Adipocyte (in vitro differentiated cells): ENCODE measurements at regions not wholly inside any gene's neighbourhood (a gene's known extent, or its start where the extent isn't known, plus 50 kb on each side); places are given as distances from the start of the nearest gene placed in this dataset.
"Not testable (repeated sequence)": the region's sequence is repeated elsewhere in the genome, so short reads cannot be mapped to it uniquely, and the experiment has no call there.

Experiments
- DNase-seq: peaks from one replicate; pipeline ENCODE4 v3.0.0-alpha.2; 2015; ENCODE audit warnings: low read depth
- H3K27me3 ChIP-seq: replicated peaks from 2 replicates; pipeline ENCODE4 v1.7.0; 2013; ENCODE audit warnings: mild to moderate bottlenecking, low read length, moderate library complexity; ENCODE audit not compliant: control insufficient read depth, insufficient read depth
- H3K36me3 ChIP-seq: 2 replicates; pipeline ENCODE4 v1.7.0; 2013; ENCODE audit warnings: low read length, mild to moderate bottlenecking, moderate library complexity; ENCODE audit not compliant: control insufficient read depth, insufficient read depth, severe bottlenecking
- H3K4me1 ChIP-seq: 2 replicates; pipeline ENCODE4 v1.7.0; 2013; ENCODE audit warnings: mild to moderate bottlenecking, low read length, moderate library complexity; ENCODE audit not compliant: control insufficient read depth, insufficient read depth
- H3K4me3 ChIP-seq: 2 replicates; pipeline ENCODE4 v1.7.0; 2013; ENCODE audit warnings: mild to moderate bottlenecking, low read length, moderate library complexity
- H3K9ac ChIP-seq: 2 replicates; pipeline ENCODE4 v1.7.0; 2013; ENCODE audit warnings: mild to moderate bottlenecking, low read length, moderate library complexity
- H3K9me3 ChIP-seq: 2 replicates; pipeline ENCODE4 v1.7.0; 2013; ENCODE audit warnings: mild to moderate bottlenecking, low read length, moderate library complexity; ENCODE audit not compliant: control insufficient read depth

GRCh38 chr13:93023929-93024328 is 202.7 kb upstream of the GPC6 start:
- DNase-seq = no peak
- H3K36me3 ChIP-seq = no peaks in the 10 kb centered on the region
- no peak overlapping the region for H3K4me3 ChIP-seq
- H3K9me3 ChIP-seq = peaks cover 48% of the 10 kb centered on the region
- no peaks in the 10 kb centered on the region for H3K4me1 ChIP-seq
- no peaks in the 10 kb centered on the region for H3K27me3 ChIP-seq
- no peak overlapping the region for H3K9ac ChIP-seq

GRCh38 chr13:93025984-93026383 is 200.6 kb upstream of the GPC6 start:
- no peaks in the 10 kb centered on the region for H3K4me1 ChIP-seq
- no peak for DNase-seq
- H3K36me3 ChIP-seq = no peaks in the 10 kb centered on the region
- no peak overlapping the region for H3K9ac ChIP-seq
- H3K27me3 ChIP-seq = no peaks in the 10 kb centered on the region
- H3K9me3 ChIP-seq = peaks cover 29% of the 10 kb centered on the region
- H3K4me3 ChIP-seq = no peak overlapping the region

GRCh38 chr13:93029536-93029935 is 197.1 kb upstream of the GPC6 start:
- H3K9me3 ChIP-seq = peaks cover 9% of the 10 kb centered on the region
- no peak overlapping the region for H3K9ac ChIP-seq
- H3K27me3 ChIP-seq = no peaks in the 10 kb centered on the region
- no peaks in the 10 kb centered on the region for H3K4me1 ChIP-seq
- H3K36me3 ChIP-seq = no peaks in the 10 kb centered on the region
- H3K4me3 ChIP-seq = no peak overlapping the region
- DNase-seq = peak; percentile 52

- Histone ChIP-seq H3K4me1 (no peaks in the 10 kb centered on the region), H3K4me3 (no peak overlapping the region), H3K9me3 (peaks cover 6% of the 10 kb centered on the region), H3K27me3 (no peaks in the 10 kb centered on the region), H3K36me3 (no peaks in the 10 kb centered on the region), H3K9ac (no peak overlapping the region)
- no peak for DNase-seq
Observed at GRCh38 chr13:93036380-93036779, 190.2 kb upstream of the GPC6 start.

GRCh38 chr13:93037780-93038179 is 188.8 kb upstream of the GPC6 start:
- no peak for DNase-seq
- Histone ChIP-seq H3K4me3 (no peak overlapping the region), H3K4me1 (no peaks in the 10 kb centered on the region), H3K9me3 (peaks cover 6% of the 10 kb centered on the region), H3K27me3 (no peaks in the 10 kb centered on the region), H3K9ac (no peak overlapping the region), H3K36me3 (no peaks in the 10 kb centered on the region)

GRCh38 chr13:93038187-93038586 is 188.4 kb upstream of the GPC6 start:
- Histone ChIP-seq H3K4me1 (no peaks in the 10 kb centered on the region), H3K9ac (no peak overlapping the region), H3K9me3 (peaks cover 6% of the 10 kb centered on the region), H3K27me3 (no peaks in the 10 kb centered on the region), H3K4me3 (no peak overlapping the region), H3K36me3 (no peaks in the 10 kb centered on the region)
- DNase-seq = no peak

GRCh38 chr13:93039131-93039530 is 187.5 kb upstream of the GPC6 start:
- Histone ChIP-seq H3K4me3 (no peak overlapping the region), H3K9ac (no peak overlapping the region)
- DNase-seq = no peak

GRCh38 chr13:93041566-93041965 is 185.0 kb upstream of the GPC6 start:
- not testable (repeated sequence) for H3K9ac ChIP-seq, DNase-seq, H3K4me3 ChIP-seq, H3K9me3 ChIP-seq, H3K36me3 ChIP-seq, H3K27me3 ChIP-seq, H3K4me1 ChIP-seq

More at GRCh38 chr13:93039131-93039530, 187.5 kb upstream of the GPC6 start:
- Histone ChIP-seq H3K9me3 (peaks cover 6% of the 10 kb centered on the region), H3K27me3 (no peaks in the 10 kb centered on the region), H3K36me3 (no peaks in the 10 kb centered on the region), H3K4me1 (no peaks in the 10 kb centered on the region)

- Histone ChIP-seq H3K4me1 (no peaks in the 10 kb centered on the region), H3K4me3 (no peak overlapping the region), H3K27me3 (no peaks in the 10 kb centered on the region), H3K9me3 (no peaks in the 10 kb centered on the region), H3K36me3 (no peaks in the 10 kb centered on the region), H3K9ac (no peak overlapping the region)
- no peak for DNase-seq
Observed at GRCh38 chr13:93045836-93046235, 180.8 kb upstream of the GPC6 start.

- no peaks in the 10 kb centered on the region for H3K9me3 ChIP-seq
- peaks cover 6% of the 10 kb centered on the region for H3K4me1 ChIP-seq
- H3K9ac ChIP-seq = no peak overlapping the region
- no peak for DNase-seq
- H3K4me3 ChIP-seq = no peak overlapping the region
- no peaks in the 10 kb centered on the region for H3K27me3 ChIP-seq
- no peaks in the 10 kb centered on the region for H3K36me3 ChIP-seq
Observed at GRCh38 chr13:93055233-93055632, 171.4 kb upstream of the GPC6 start.

- Histone ChIP-seq H3K4me1 (peaks cover 6% of the 10 kb centered on the region), H3K9ac (no peak overlapping the region), H3K27me3 (no peaks in the 10 kb centered on the region), H3K9me3 (no peaks in the 10 kb centered on the region), H3K36me3 (no peaks in the 10 kb centered on the region), H3K4me3 (no peak overlapping the region)
- no peak for DNase-seq
Observed at GRCh38 chr13:93058301-93058700, 168.3 kb upstream of the GPC6 start.

GRCh38 chr13:93060144-93060543 is 166.5 kb upstream of the GPC6 start:
- DNase-seq = no peak
- peaks cover 6% of the 10 kb centered on the region for H3K4me1 ChIP-seq
- H3K36me3 ChIP-seq = no peaks in the 10 kb centered on the region
- H3K9ac ChIP-seq = no peak overlapping the region
- H3K4me3 ChIP-seq = no peak overlapping the region
- H3K9me3 ChIP-seq = no peaks in the 10 kb centered on the region
- no peaks in the 10 kb centered on the region for H3K27me3 ChIP-seq
